Upper lobe of left lung (tissue), 6 donors: ENCODE measurements at regions not wholly inside any gene's neighbourhood (a gene's known extent, or its start where the extent isn't known, plus 50 kb on each side); places are given as distances from the start of the nearest gene placed in this dataset.

Experiments used
- ATAC-seq, 2 donors: fragments of 200-7000 bp; cut with Tn5 transposase; one replicate each; pipeline ENCODE4 v1.9.1; 2022; ENCODE audit warnings: mild to moderate bottlenecking in 2 of 2, moderate library complexity in 2 of 2; ENCODE audit not compliant: low FRiP score in 2 of 2
- DNase-seq, 2 donors: peaks; one replicate each; pipeline ENCODE4 v3.0.0-alpha.2; 2019 to 2020
- H3K27ac ChIP-seq, 4 donors: fragments of 200-600 bp; sonication (generic); one replicate each; pipeline ENCODE4 v1.5.1; 2016 to 2019
- H3K27me3 ChIP-seq, 4 donors: fragments of 200-600 bp; sonication (generic); one replicate each; pipeline ENCODE4 v1.5.1; 2017 to 2019
- H3K36me3 ChIP-seq, 4 donors: fragments of 200-600 bp; sonication (generic); one replicate each; pipeline ENCODE4 v1.5.1; 2016 to 2019
- H3K4me1 ChIP-seq, 4 donors: fragments of 200-600 bp; sonication (generic); one replicate each; pipeline ENCODE4 v1.5.1; 2018 to 2019
- H3K4me3 ChIP-seq, 4 donors: fragments of 200-600 bp; sonication (generic); one replicate each; pipeline ENCODE4 v1.5.1; 2017 to 2019; ENCODE audit warnings: mild to moderate bottlenecking in 2 of 4, moderate library complexity in 1 of 4
- H3K9me3 ChIP-seq, 4 donors: fragments of 200-600 bp; sonication (generic); one replicate each; pipeline ENCODE4 v1.5.1; 2018 to 2019
- CTCF ChIP-seq, 6 experiments: fragments of 450-650 bp in 4 of 6; fragments of 200-600 bp in 2 of 6; sonication (generic) in 2 of 6; IDR thresholded peaks; one replicate each; pipeline ENCODE4 v1.5.1; 2016 to 2019; ENCODE audit warnings: antibody characterized with exemption in 6 of 6
- EP300 ChIP-seq, 4 donors: sonication (generic); formaldehyde crosslinking; IDR thresholded peaks; one replicate each; pipeline ENCODE4 v1.5.1; 2017; ENCODE audit warnings: antibody characterized with exemption in 4 of 4, control low read depth in 2 of 4
- POLR2A ChIP-seq, 4 donors: fragments of 450-650 bp; IDR thresholded peaks; one replicate each; pipeline ENCODE4 v1.5.1; 2016 to 2017; ENCODE audit warnings: antibody characterized with exemption in 4 of 4, mild to moderate bottlenecking in 2 of 4
- POLR2AphosphoS5 ChIP-seq, 2 donors: sonication (generic); formaldehyde crosslinking; IDR thresholded peaks; one replicate each; pipeline ENCODE4 v1.5.1; 2017; ENCODE audit warnings: antibody characterized with exemption in 2 of 2
- WGBS, 2 donors: methylation state at CpG; one replicate each; pipeline ENCODE4 v1.1.5; 2017 to 2018; 5-methylcytosine and 5-hydroxymethylcytosine counted together
- donor health status: DM: no; HTN: no; CAD: no; lungs with moderate emphysema.
- donor health status: DM: no; HTN: yes; CAD: no; lungs with severe emphysema.

- no peak for ATAC-seq
- H3K9me3 ChIP-seq: no peaks in the 10 kb centered on the region
- H3K36me3 ChIP-seq: no peaks in the 10 kb centered on the region
- no peaks in the 10 kb centered on the region for H3K27me3 ChIP-seq
- peaks cover 0 to 6% (median 1%) of the 10 kb centered on the region in 4 donors for H3K4me1 ChIP-seq
- no peak overlapping the region for H3K27ac ChIP-seq
- 77 to 97% methylated on average over 4 to 5 of the region's 5 CpGs for WGBS, 2 donors
- H3K4me3 ChIP-seq: no peak overlapping the region
- TF ChIP-seq EP300 (IDR thresholded peaks at IDR 0.05): no peak
- no peak for TF ChIP-seq POLR2A (IDR thresholded peaks at IDR 0.05)
- TF ChIP-seq POLR2AphosphoS5 (IDR thresholded peaks at IDR 0.05): no peak
- TF ChIP-seq CTCF (IDR thresholded peaks at IDR 0.05): no peak
- DNase-seq: no peak
Observed at GRCh38 chr22:48957987-48958321, 869.7 kb downstream of the BRD1 start.

- no peaks in the 10 kb centered on the region for H3K9me3 ChIP-seq
- H3K4me3 ChIP-seq: no peak overlapping the region
- no peaks in the 10 kb centered on the region for H3K36me3 ChIP-seq
- H3K27ac ChIP-seq: no peak overlapping the region
- TF ChIP-seq CTCF (IDR thresholded peaks at IDR 0.05) (no peak), POLR2A (IDR thresholded peaks at IDR 0.05) (no peak), EP300 (IDR thresholded peaks at IDR 0.05) (no peak), POLR2AphosphoS5 (IDR thresholded peaks at IDR 0.05) (no peak)
- peaks cover 0 to 6% (median 1%) of the 10 kb centered on the region in 4 donors for H3K4me1 ChIP-seq
- ATAC-seq: peak in 1 of 2 donors; percentile 11
- no peaks in the 10 kb centered on the region for H3K27me3 ChIP-seq
- DNase-seq: peak; percentile 19 to 69
- WGBS, 2 donors: 94 to 96% methylated on average over 18 to 20 of the region's 21 CpGs
Observed at GRCh38 chr22:48957311-48957986, 870.2 kb downstream of the BRD1 start.

- DNase-seq (peak; percentile 16 to 72), ATAC-seq (no peak)
- WGBS, 2 donors: 85 to 87% methylated on average over 21 to 35 of the region's 36 CpGs
- no peak for TF ChIP-seq EP300 (IDR thresholded peaks at IDR 0.05)
- TF ChIP-seq POLR2A (IDR thresholded peaks at IDR 0.05): no peak
- TF ChIP-seq CTCF (IDR thresholded peaks at IDR 0.05): no peak
- TF ChIP-seq POLR2AphosphoS5 (IDR thresholded peaks at IDR 0.05): no peak
- Histone ChIP-seq H3K4me1 (peaks cover 0 to 1% (median 0%) of the 10 kb centered on the region in 4 donors), H3K4me3 (no peak overlapping the region), H3K36me3 (no peaks in the 10 kb centered on the region), H3K27ac (no peak overlapping the region), H3K9me3 (no peaks in the 10 kb centered on the region), H3K27me3 (no peaks in the 10 kb centered on the region)
Observed at GRCh38 chr22:48955351-48956311, 872.0 kb downstream of the BRD1 start.

GRCh38 chr22:48954781-48955311 lies 872.8 kb downstream of the BRD1 start:
- H3K4me1 ChIP-seq: no peaks in the 10 kb centered on the region
- no peak for ATAC-seq
- no peaks in the 10 kb centered on the region for H3K36me3 ChIP-seq
- H3K9me3 ChIP-seq: no peaks in the 10 kb centered on the region
- peak; percentile 19 to 38 for DNase-seq
- H3K4me3 ChIP-seq: no peak overlapping the region
- H3K27me3 ChIP-seq: no peaks in the 10 kb centered on the region
- H3K27ac ChIP-seq: no peak overlapping the region
- TF ChIP-seq CTCF (IDR thresholded peaks at IDR 0.05) (no peak), POLR2A (IDR thresholded peaks at IDR 0.05) (no peak), POLR2AphosphoS5 (IDR thresholded peaks at IDR 0.05) (no peak), EP300 (IDR thresholded peaks at IDR 0.05) (no peak)
- WGBS, 2 donors: 66 to 71% methylated on average over 15 to 16 of the region's 16 CpGs
